ENCODE measurements at regions not wholly inside any gene's neighbourhood (a gene's known extent, or its start where the extent isn't known, plus 50 kb on each side); places are given as distances from the start of the nearest gene placed in this dataset.

DNA sequence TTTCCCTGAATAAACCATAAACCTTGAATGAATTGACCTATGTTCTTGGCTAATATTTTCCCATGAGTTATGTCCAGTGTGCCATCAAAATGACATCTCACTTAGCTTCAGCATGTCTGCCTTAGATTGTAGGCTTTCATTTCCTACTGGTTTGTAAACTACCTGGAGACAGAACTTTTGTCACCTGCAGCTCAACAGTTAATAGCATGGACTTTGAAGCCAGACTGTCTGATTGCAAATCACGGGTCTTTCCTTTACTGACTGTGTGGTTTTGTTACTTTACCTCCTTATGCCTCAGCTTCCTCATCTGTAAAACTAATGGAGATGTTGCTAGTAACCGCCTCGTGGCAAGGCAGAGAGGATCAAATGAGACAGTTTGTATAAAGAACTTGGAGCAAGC lies 187.1 kb downstream of the SUCLG1 start:
- H3K9me3 ChIP-seq (ENCODE audit: control insufficient read depth in 1 of 2, insufficient read depth in 1 of 2, low read length in 2 of 2): no peaks in the 10 kb centered on the region
- intact Hi-C loops (cut with DNase I, micrococcal nuclease): no loop called here
- H3K27ac ChIP-seq (ENCODE audit: low read depth in 1 of 2, low read length in 2 of 2): no peak overlapping the region
- no peak overlapping the region for H3K4me3 ChIP-seq (ENCODE audit: low read length)
- peaks cover 2% of the 10 kb centered on the region for H3K4me1 ChIP-seq (ENCODE audit: insufficient read depth, low read length)
- Mint-ChIP-seq H3K9me3 (no peaks in the 10 kb centered on the region), H3K27ac (no peak overlapping the region), H3K27me3 (peaks cover 28% of the 10 kb centered on the region), H3K4me1 (ENCODE audit: low read depth) (peaks cover 13% of the 10 kb centered on the region), H3K4me3 (no peak overlapping the region), H3K36me3 (ENCODE audit: low read depth) (no peaks in the 10 kb centered on the region)
- no peak for ATAC-seq (ENCODE audit: poor library complexity)
- ChIA-PET POLR2A (no interaction called here), CTCF (interaction anchor here (1.2 kb wide), 1 partner anchor 15 kb away, joined by 3 read pairs; no protein-coding TSS in a partner anchor)
- TF ChIP-seq CTCF (IDR thresholded peaks at IDR 0.05): no peak
- no peaks in the 10 kb centered on the region for H3K36me3 ChIP-seq (ENCODE audit: insufficient read depth, low read length)
- H3K27me3 ChIP-seq (ENCODE audit: control insufficient read depth in 1 of 2, insufficient read depth in 2 of 2, low read length in 2 of 2): peaks cover 0 to 5% of the 10 kb centered on the region in 2 experiments
- no peak for DNase-seq

DNA sequence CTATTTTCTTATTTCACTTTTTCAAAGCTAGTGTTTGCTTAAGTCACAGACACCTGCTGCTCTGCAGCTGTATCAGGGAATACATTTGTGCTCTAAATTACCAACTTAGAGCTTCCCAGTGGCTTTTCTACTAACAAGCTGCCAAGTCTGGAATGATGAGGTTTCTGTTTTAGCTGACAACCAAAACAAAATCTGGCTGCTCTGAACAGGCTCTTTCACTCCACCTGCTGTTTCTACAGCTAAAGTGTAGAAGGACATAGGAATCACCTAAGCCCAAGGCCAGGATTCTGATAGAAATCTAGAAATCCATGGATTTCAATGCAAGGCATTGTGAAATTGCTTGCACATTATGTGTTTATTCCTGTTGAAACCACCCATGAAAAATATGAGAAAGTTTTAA lies 201.2 kb downstream of the SUCLG1 start:
- ATAC-seq (ENCODE audit: poor library complexity): no peak
- ChIA-PET POLR2A (interaction anchor here (1.0 kb wide), 1 partner anchor 11 kb away, joined by 3 read pairs; no protein-coding TSS in a partner anchor), CTCF (no interaction called here)
- Histone ChIP-seq H3K4me3 (ENCODE audit: low read length) (no peak overlapping the region), H3K27me3 (ENCODE audit: control insufficient read depth in 1 of 2, insufficient read depth in 2 of 2, low read length in 2 of 2) (peaks cover 0 to 15% of the 10 kb centered on the region in 2 experiments), H3K9me3 (ENCODE audit: control insufficient read depth in 1 of 2, insufficient read depth in 1 of 2, low read length in 2 of 2) (peaks cover 0 to 7% of the 10 kb centered on the region in 2 experiments), H3K4me1 (ENCODE audit: insufficient read depth, low read length) (no peaks in the 10 kb centered on the region), H3K27ac (ENCODE audit: low read depth in 1 of 2, low read length in 2 of 2) (no peak overlapping the region), H3K36me3 (ENCODE audit: insufficient read depth, low read length) (no peaks in the 10 kb centered on the region)
- Mint-ChIP-seq H3K9me3 (no peaks in the 10 kb centered on the region), H3K36me3 (ENCODE audit: low read depth) (no peaks in the 10 kb centered on the region), H3K27me3 (peaks cover 38% of the 10 kb centered on the region), H3K4me1 (ENCODE audit: low read depth) (no peaks in the 10 kb centered on the region), H3K4me3 (no peak overlapping the region), H3K27ac (no peak overlapping the region)
- intact Hi-C loops (cut with DNase I, micrococcal nuclease): no loop called here
- no peak for DNase-seq
- TF ChIP-seq CTCF (IDR thresholded peaks at IDR 0.05): no peak

- ChIA-PET POLR2A (no interaction called here), CTCF (no interaction called here)
- intact Hi-C loops (cut with DNase I, micrococcal nuclease): no loop called here
- H3K4me1 ChIP-seq (ENCODE audit: insufficient read depth, low read length): no peaks in the 10 kb centered on the region
- Mint-ChIP-seq H3K27me3 (peaks cover 15% of the 10 kb centered on the region), H3K27ac (no peak overlapping the region), H3K36me3 (ENCODE audit: low read depth) (no peaks in the 10 kb centered on the region), H3K4me1 (ENCODE audit: low read depth) (no peaks in the 10 kb centered on the region), H3K4me3 (no peak overlapping the region), H3K9me3 (no peaks in the 10 kb centered on the region)
- DNase-seq (no peak), ATAC-seq (ENCODE audit: poor library complexity) (no peak)
- H3K36me3 ChIP-seq (ENCODE audit: insufficient read depth, low read length): no peaks in the 10 kb centered on the region
- H3K27ac ChIP-seq (ENCODE audit: low read depth in 1 of 2, low read length in 2 of 2): no peak overlapping the region
- H3K9me3 ChIP-seq (ENCODE audit: control insufficient read depth in 1 of 2, insufficient read depth in 1 of 2, low read length in 2 of 2): no peaks in the 10 kb centered on the region
- H3K27me3 ChIP-seq (ENCODE audit: control insufficient read depth in 1 of 2, insufficient read depth in 2 of 2, low read length in 2 of 2): no peaks in the 10 kb centered on the region
- H3K4me3 ChIP-seq (ENCODE audit: low read length): no peak overlapping the region
- TF ChIP-seq CTCF (IDR thresholded peaks at IDR 0.05): no peak
Measured at GRCh38 chr2:84251651-84252302, 207.3 kb downstream of the SUCLG1 start.
